GM18858 (cell line): ENCODE measurements at regions not wholly inside any gene's neighbourhood (a gene's known extent, or its start where the extent isn't known, plus 50 kb on each side); places are given as distances from the start of the nearest gene placed in this dataset.

ENCODE experiments used
- ATAC-seq: cut with Tn5 transposase; IDR thresholded peaks from one replicate; pipeline ENCODE4 v1.9.1; 2021; ENCODE audit not compliant: unreplicated experiment

DNA sequence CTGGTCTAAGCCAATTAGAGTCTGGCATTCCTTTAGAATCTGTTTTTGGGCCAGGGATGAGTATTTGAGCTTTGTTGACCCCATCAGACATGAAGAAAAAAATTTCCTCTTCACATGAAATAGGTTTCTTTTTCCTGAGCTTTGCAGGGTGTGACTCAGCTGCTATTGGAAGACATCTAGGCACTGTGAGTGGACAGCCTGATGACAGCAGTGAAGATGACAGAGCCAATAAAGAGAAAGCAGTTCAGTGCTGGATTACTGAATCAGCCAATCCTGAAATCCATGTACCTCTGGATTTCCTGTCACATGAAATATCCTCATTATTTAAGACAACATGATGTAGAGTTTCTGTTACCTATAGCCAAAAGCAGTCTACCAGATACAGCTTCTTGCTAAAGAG, 51.3 kb upstream of the GRIA1 start:
- ATAC-seq = no peak
